ENCODE measurements at regions not wholly inside any gene's neighbourhood (a gene's known extent, or its start where the extent isn't known, plus 50 kb on each side); places are given as distances from the start of the nearest gene placed in this dataset.
"Not testable (repeated sequence)": the region's sequence is repeated elsewhere in the genome, so short reads cannot be mapped to it uniquely, and the experiment has no call there.

DNA sequence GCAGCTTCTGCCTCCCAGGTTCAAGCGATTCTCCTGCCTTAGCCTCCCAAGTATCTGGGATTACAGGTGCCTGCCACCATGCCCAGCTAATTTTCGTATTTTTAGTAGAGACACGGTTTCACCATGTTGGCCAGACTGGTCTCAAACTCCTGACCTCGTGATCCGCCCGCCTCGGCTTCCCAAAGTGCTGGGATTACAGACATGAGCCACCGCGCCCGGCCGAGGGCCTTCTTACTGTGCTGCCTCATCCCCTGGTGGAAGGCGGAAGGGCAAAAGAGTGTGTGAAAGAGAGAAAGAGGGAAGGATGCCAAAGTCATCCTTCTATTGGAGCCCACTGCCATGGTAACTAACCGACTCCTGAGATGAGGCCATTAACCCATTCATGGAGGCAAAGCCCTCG lies 399.4 kb upstream of the TENM3 start:
- not testable (repeated sequence) for H3K4me1 ChIP-seq (ENCODE audit: insufficient read depth); H3K4me3 ChIP-seq (ENCODE audit: low read depth, low read length); H3K27ac ChIP-seq (ENCODE audit: low read depth); DNase-seq (ENCODE audit: extremely low spot score); H3K36me3 ChIP-seq (ENCODE audit: insufficient read depth)
- 95% methylated on average over 14 of the region's 14 CpGs for WGBS

DNA sequence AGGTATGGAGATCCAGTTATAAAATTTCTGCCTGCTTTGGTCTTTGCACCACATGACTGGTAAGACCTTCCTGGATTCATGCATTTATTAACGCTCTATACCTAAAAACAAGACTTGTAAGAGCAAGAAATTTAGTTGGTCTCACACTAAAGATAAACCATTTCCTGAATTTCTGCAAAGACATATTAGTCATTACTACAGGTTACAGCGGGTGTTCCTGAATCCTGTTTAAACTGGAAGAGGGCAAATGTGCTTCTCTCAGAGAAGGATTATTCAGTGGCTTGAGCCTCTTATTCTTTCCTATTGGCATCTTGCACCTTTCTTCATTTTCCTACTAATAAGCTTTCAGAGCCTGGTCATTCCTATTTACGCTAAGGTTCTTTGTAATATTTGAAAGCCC lies 397.6 kb upstream of the TENM3 start:
- no peak for DNase-seq (ENCODE audit: extremely low spot score)
- Histone ChIP-seq H3K27ac (ENCODE audit: low read depth) (no peak overlapping the region), H3K36me3 (ENCODE audit: insufficient read depth) (no peaks in the 10 kb centered on the region), H3K4me1 (ENCODE audit: insufficient read depth) (no peaks in the 10 kb centered on the region), H3K4me3 (ENCODE audit: low read depth, low read length) (no peak overlapping the region)
- WGBS: 94% methylated on average over 3 of the region's 3 CpGs

DNA sequence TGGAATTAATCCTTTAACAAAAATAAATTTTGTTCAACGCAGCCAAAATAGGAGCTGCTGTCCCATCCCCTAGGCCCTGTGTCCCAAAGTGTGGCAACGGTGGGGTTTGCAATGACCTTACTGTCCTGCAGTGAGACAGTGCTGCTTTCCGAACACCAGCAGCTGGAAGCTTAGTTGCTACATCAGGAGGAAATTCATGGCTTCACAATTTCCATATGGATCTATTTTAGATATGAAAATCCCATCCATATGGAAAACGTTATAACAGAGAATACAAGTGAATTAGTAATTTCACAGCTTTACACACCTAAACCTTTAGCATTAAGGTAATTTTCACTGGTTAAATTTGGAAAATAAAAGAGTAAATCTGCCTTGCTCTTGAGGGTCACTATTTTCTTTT lies 396.3 kb upstream of the TENM3 start:
- no peak overlapping the region for H3K27ac ChIP-seq (ENCODE audit: low read depth)
- H3K36me3 ChIP-seq (ENCODE audit: insufficient read depth): no peaks in the 10 kb centered on the region
- DNase-seq (ENCODE audit: extremely low spot score): no peak
- WGBS: 63% methylated on average over 4 of the region's 4 CpGs
- no peaks in the 10 kb centered on the region for H3K4me1 ChIP-seq (ENCODE audit: insufficient read depth)
- no peak overlapping the region for H3K4me3 ChIP-seq (ENCODE audit: low read depth, low read length)

DNA sequence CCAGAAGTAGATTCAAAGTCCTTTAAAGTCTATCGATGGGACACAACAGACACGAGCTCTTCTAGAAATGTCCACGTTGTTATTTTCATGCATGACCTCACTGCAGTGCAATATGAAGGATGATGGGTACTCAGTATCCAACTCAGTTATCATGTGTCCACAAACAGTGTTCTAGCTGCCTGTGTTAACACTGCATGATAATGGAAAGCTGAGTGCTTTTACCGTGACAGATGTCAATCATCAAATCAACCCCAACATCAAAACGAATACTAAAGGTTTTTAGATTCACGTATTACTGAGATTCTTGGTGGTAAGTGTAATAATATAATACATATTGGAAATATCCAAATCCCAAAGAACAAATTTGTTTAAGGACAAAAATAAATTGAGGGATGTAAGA lies 394.8 kb upstream of the TENM3 start:
- Histone ChIP-seq H3K4me1 (ENCODE audit: insufficient read depth) (no peaks in the 10 kb centered on the region), H3K36me3 (ENCODE audit: insufficient read depth) (no peaks in the 10 kb centered on the region), H3K27ac (ENCODE audit: low read depth) (no peak overlapping the region), H3K4me3 (ENCODE audit: low read depth, low read length) (no peak overlapping the region)
- 92% methylated on average over 6 of the region's 6 CpGs for WGBS
- no peak for DNase-seq (ENCODE audit: extremely low spot score)

DNA sequence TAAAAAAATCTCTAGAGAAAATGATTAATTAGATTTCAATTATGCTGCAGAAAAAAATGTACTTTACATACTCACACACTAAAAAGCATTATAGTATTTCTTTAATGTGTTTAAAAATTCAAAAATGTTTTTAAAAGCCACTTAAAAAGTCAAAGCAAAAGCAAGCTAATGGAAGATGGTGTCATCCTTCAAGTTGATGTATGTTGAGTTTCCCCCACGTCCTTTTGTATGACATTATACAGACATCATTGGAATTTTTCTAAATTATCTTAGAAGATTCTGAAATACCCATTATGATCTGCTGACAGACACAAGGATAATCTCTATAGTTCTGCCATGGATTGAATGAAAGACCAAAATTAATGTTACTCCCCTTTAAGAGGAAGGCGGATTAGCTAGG lies 393.7 kb upstream of the TENM3 start:
- DNase-seq (ENCODE audit: extremely low spot score): no peak
- no peak overlapping the region for H3K27ac ChIP-seq (ENCODE audit: low read depth)
- H3K4me1 ChIP-seq (ENCODE audit: insufficient read depth): no peaks in the 10 kb centered on the region
- no peaks in the 10 kb centered on the region for H3K36me3 ChIP-seq (ENCODE audit: insufficient read depth)
- no peak overlapping the region for H3K4me3 ChIP-seq (ENCODE audit: low read depth, low read length)
- WGBS: 57% methylated on average over 2 of the region's 2 CpGs

DNA sequence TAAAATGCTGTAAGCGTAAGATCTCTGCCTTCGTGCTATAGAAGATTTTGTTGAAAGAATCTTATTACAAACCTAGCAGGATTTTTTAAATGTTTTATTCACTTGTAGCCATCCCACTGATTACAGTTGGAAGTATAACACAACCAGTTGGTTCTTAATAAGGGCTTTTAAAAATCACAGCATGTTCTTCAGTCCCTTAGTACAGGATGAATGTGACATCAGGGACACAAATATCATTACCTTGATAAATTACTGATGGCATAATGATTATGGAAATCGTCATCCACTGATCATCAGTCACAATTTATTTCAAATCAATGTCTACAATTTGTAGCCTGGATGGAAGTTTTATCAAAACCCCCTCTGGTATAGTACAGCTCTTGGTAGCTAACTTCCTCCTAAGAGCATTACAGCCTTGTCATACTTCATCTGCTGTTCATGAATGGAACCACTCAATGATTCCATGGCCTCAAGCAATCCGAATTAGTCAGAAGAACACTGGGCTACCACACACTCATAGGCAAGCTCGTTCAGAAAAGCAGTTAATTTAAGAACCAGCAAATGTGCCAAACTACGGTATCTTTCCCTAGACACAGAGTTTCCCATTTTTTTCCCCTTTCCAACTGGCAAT lies 389.2 kb upstream of the TENM3 start:
- 76% methylated on average over 6 of the region's 6 CpGs for WGBS
- no peaks in the 10 kb centered on the region for H3K4me1 ChIP-seq (ENCODE audit: insufficient read depth)
- DNase-seq (ENCODE audit: extremely low spot score): no peak
- H3K36me3 ChIP-seq (ENCODE audit: insufficient read depth): no peaks in the 10 kb centered on the region
- no peak overlapping the region for H3K27ac ChIP-seq (ENCODE audit: low read depth)
- no peak overlapping the region for H3K4me3 ChIP-seq (ENCODE audit: low read depth, low read length)

DNA sequence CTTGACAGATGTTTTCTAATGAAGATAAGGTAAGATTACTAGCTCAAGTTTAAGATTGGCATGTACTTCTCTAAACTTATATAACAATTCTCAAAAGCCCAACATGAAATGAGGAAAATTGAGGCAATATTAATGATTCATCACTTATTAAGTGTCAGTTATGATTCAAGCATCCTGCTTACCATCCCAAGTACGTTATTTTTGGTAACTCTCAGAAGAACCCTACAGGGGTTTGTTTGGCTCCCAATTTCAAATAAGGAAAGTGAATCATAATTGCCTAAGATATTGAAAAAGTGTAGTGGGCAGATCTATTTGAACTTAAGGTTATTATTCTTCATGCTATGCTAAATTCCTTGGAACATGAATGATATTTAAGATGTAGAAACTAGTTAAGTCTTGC lies 387.9 kb upstream of the TENM3 start:
- Histone ChIP-seq H3K36me3 (ENCODE audit: insufficient read depth) (no peaks in the 10 kb centered on the region), H3K4me3 (ENCODE audit: low read depth, low read length) (no peak overlapping the region), H3K4me1 (ENCODE audit: insufficient read depth) (no peaks in the 10 kb centered on the region), H3K27ac (ENCODE audit: low read depth) (no peak overlapping the region)
- 77% methylated on average over 1 of the region's 1 CpG for WGBS
- no peak for DNase-seq (ENCODE audit: extremely low spot score)

DNA sequence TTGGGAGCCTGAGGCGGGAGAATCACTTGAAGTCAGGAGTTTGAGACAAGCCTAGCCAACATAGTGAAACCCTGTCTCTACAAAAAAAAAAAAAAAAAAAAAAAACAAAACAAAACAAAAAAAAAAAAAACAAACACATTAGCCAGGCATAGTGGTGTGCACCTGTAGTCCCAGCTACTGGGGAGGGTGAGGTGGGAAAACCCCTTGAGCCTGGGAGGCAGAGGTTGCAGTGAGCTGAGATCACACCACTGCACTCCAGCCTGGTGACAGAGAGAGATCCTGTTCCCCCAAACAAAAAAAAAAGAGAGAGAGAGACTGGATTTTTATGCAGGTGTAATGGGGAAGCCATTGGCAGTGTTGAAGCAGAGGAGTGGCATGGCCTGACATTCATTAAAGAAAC lies 385.7 kb upstream of the TENM3 start:
- not testable (repeated sequence) for H3K36me3 ChIP-seq (ENCODE audit: insufficient read depth); H3K4me1 ChIP-seq (ENCODE audit: insufficient read depth); H3K4me3 ChIP-seq (ENCODE audit: low read depth, low read length); H3K27ac ChIP-seq (ENCODE audit: low read depth); DNase-seq (ENCODE audit: extremely low spot score)
- 97% methylated on average over 1 of the region's 1 CpG for WGBS

DNA sequence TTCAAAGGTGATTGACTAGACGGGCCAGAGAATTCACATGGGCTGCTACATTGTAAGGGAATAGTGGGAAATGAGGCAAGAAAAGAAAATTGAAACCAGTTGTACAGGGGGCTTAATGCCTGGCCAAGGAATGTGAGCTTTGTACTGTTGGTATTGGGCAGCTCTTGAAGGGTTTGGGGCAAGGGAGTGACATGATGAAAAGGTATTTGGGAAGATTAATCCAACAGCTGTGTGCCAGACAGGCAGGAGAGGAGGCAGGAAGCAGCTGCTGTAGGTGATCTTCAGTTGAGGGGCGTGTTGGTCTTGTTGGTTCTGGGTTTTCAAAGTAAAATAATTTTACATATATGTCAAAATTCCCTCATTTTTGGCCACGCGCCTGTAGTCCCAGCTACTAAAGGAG lies 384.5 kb upstream of the TENM3 start:
- DNase-seq (ENCODE audit: extremely low spot score): no peak
- Histone ChIP-seq H3K4me3 (ENCODE audit: low read depth, low read length) (no peak overlapping the region), H3K27ac (ENCODE audit: low read depth) (no peak overlapping the region), H3K4me1 (ENCODE audit: insufficient read depth) (no peaks in the 10 kb centered on the region), H3K36me3 (ENCODE audit: insufficient read depth) (no peaks in the 10 kb centered on the region)
- 79% methylated on average over 4 of the region's 4 CpGs for WGBS

DNA sequence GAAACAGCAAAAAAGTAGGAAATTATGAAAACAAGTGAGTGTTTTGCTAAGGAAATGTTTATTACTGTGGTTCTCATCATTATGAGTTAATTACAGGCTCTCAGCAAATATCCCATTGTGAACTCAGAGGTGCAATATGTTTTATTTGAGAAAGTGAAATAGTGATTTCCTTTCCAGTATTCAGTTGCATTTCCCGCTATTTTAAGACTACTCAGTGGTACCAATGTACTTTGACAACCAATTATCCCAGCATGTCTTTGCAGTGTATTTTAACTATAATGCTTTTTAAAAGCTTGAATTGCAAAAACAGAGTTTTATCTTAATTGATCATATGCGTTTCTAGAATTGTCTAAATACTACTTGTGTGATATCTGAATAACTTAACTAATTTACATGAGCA lies 383.8 kb upstream of the TENM3 start:
- H3K4me1 ChIP-seq (ENCODE audit: insufficient read depth): no peaks in the 10 kb centered on the region
- 85% methylated on average over 2 of the region's 2 CpGs for WGBS
- no peak for DNase-seq (ENCODE audit: extremely low spot score)
- H3K36me3 ChIP-seq (ENCODE audit: insufficient read depth): no peaks in the 10 kb centered on the region
- no peak overlapping the region for H3K27ac ChIP-seq (ENCODE audit: low read depth)
- H3K4me3 ChIP-seq (ENCODE audit: low read depth, low read length): no peak overlapping the region

DNA sequence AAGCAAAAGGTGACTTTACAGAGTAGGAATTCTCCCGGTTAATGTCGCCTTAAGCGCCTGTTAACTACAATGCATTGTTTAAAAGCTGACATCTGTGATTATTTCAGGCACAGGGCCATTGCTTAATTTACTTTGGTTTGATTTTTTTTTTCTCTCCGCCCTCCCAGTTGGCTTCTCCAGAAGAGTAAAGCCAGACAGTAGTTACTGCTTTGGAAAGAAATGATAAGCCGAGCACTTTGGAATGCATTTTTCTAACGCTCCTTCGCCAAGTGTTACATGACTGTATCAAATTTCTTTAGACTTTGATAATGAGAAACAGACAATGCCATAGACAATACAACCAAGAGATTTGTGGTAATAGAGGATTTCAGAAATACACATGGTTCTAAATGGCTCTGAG lies 383.0 kb upstream of the TENM3 start:
- Histone ChIP-seq H3K36me3 (ENCODE audit: insufficient read depth) (no peaks in the 10 kb centered on the region), H3K4me1 (ENCODE audit: insufficient read depth) (no peaks in the 10 kb centered on the region), H3K4me3 (ENCODE audit: low read depth, low read length) (no peak overlapping the region), H3K27ac (ENCODE audit: low read depth) (no peak overlapping the region)
- no peak for DNase-seq (ENCODE audit: extremely low spot score)
- 38% methylated on average over 7 of the region's 7 CpGs for WGBS

DNA sequence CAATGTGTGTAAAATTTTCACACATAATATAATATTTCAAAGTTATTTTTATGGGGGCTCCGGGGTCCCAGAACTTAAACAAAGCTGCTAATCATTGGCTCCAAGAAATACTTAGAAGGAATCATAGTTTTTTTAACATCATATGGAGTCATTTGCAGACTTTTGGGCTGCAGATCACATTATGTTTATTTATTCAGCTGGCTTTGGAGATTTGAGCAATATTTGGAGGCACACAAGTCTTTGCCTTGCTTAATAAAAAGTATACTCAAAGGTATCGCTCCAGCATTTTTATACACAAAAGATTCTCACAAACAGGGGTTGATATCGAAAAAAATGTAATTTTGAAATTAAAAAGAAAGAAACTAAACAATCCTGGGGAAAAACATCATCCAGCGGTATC lies 382.5 kb upstream of the TENM3 start:
- Histone ChIP-seq H3K4me1 (ENCODE audit: insufficient read depth) (no peaks in the 10 kb centered on the region), H3K4me3 (ENCODE audit: low read depth, low read length) (no peak overlapping the region), H3K27ac (ENCODE audit: low read depth) (no peak overlapping the region), H3K36me3 (ENCODE audit: insufficient read depth) (no peaks in the 10 kb centered on the region)
- no peak for DNase-seq (ENCODE audit: extremely low spot score)
- WGBS: 72% methylated on average over 4 of the region's 4 CpGs

DNA sequence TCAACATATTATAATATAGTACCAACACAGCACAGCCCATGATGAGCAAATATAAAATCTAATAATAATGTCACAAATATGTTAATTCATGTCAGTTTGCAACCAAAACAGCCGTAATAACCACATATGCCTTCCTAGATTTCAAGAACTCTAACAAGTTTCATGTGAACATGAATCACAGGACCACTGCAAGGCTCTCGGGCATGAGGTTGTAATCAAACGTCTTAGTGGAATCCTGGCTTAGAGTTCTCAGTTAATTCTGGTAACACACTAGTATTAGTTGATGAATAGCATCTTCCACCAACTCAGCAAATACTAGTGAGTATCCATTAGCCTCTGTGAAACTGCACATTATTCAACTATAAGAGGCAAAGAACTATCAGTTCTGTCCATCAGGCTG lies 379.3 kb upstream of the TENM3 start:
- Histone ChIP-seq H3K27ac (ENCODE audit: low read depth) (no peak overlapping the region), H3K4me1 (ENCODE audit: insufficient read depth) (no peaks in the 10 kb centered on the region), H3K36me3 (ENCODE audit: insufficient read depth) (no peaks in the 10 kb centered on the region), H3K4me3 (ENCODE audit: low read depth, low read length) (no peak overlapping the region)
- DNase-seq (ENCODE audit: extremely low spot score): no peak
- 82% methylated on average over 3 of the region's 3 CpGs for WGBS

DNA sequence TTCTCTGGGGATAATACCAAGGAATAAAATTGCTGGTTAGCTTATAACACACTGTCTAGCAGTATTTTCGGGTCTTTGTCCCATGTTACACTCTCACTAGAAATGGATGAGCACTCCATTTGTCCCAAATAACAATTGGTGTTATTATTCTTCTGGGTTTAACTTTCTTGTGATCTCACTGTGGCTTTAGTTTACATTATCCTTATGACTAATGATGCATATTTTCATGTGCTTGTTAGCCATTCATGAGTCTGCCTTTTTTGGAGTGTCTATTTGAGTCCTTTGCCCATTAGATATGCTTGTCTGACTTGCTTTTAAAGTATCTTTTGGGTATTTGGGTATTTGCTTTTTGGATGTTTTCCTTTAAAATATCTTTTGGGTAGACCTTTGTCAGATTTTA lies 372.9 kb upstream of the TENM3 start:
- H3K27ac ChIP-seq (ENCODE audit: low read depth): no peak overlapping the region
- WGBS: 73% methylated on average over 1 of the region's 1 CpG
- no peaks in the 10 kb centered on the region for H3K36me3 ChIP-seq (ENCODE audit: insufficient read depth)
- DNase-seq (ENCODE audit: extremely low spot score): no peak
- no peaks in the 10 kb centered on the region for H3K4me1 ChIP-seq (ENCODE audit: insufficient read depth)
- H3K4me3 ChIP-seq (ENCODE audit: low read depth, low read length): no peak overlapping the region

DNA sequence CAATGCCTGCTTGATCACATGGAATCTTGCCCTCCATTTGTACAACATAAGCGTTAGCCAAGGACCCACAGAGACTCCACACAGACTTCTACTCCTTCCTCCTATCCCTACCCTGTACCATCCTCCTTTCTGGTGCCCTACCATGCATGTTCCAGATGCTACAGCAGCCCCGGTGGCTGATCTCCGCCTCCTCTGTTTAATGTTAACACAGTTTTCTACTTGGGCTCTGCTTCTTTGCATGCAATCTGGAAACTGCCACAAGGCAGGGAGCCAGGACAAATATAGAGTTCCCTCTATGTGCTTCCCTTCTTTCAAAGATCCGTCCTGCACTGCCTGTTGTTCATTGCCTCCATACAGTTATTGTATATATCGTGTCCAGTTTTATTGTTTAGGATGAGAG lies 368.6 kb upstream of the TENM3 start:
- Histone ChIP-seq H3K4me1 (ENCODE audit: insufficient read depth) (no peaks in the 10 kb centered on the region), H3K27ac (ENCODE audit: low read depth) (no peak overlapping the region), H3K36me3 (ENCODE audit: insufficient read depth) (no peaks in the 10 kb centered on the region), H3K4me3 (ENCODE audit: low read depth, low read length) (no peak overlapping the region)
- WGBS: 56% methylated on average over 5 of the region's 5 CpGs
- no peak for DNase-seq (ENCODE audit: extremely low spot score)
